ENCODE measurements at regions not wholly inside any gene's neighbourhood (a gene's known extent, or its start where the extent isn't known, plus 50 kb on each side); places are given as distances from the start of the nearest gene placed in this dataset.

GRCh38 chr11:29025001-29025400 is 916.8 kb downstream of the METTL15 start:
- Histone ChIP-seq H3K4me3 (no peak overlapping the region), H3K36me3 (no peaks in the 10 kb centered on the region), H3K4me1 (no peaks in the 10 kb centered on the region), H3K9me3 (peaks cover 0 to 29% (median 5%) of the 10 kb centered on the region in 11 donors), H3K27me3 (no peaks in the 10 kb centered on the region), H3K27ac (no peak overlapping the region)
- 63 to 70% methylated on average over 3 of the region's 3 CpGs for WGBS, 2 donors
- TF ChIP-seq CTCF (IDR thresholded peaks at IDR 0.05): no peak
- ATAC-seq: no peak
- DNase-seq: no peak
- intact Hi-C loops (cut with DNase I): no loop called here

DNA sequence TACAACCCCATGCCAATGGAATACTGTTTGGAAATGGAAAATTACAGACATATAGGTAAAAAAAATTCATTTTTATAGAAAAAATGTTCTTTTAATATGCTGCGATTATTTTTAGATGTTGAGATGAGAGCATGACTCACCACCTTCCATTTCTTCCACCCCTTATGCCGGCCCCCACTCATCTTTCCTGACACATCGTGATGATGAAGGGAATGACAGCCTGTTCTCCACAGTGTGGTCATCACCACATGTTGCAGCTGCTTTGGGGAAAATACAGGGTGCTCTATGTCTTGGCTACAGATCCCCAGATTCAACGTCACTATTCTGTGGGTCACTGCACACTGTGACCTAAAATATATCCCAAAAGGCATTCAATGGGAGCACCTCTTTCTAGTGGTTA is 916.2 kb downstream of the METTL15 start:
- DNase-seq (no peak), ATAC-seq (no peak)
- no peaks in the 10 kb centered on the region for H3K36me3 ChIP-seq
- 68% methylated on average over 4 of the region's 4 CpGs for WGBS, 2 donors
- intact Hi-C loops (cut with DNase I): no loop called here
- TF ChIP-seq CTCF (IDR thresholded peaks at IDR 0.05): no peak
- H3K4me1 ChIP-seq: no peaks in the 10 kb centered on the region
- H3K4me3 ChIP-seq: no peak overlapping the region
- peaks cover 0 to 23% (median 4%) of the 10 kb centered on the region in 11 donors for H3K9me3 ChIP-seq
- H3K27ac ChIP-seq: no peak overlapping the region
- no peaks in the 10 kb centered on the region for H3K27me3 ChIP-seq

DNA sequence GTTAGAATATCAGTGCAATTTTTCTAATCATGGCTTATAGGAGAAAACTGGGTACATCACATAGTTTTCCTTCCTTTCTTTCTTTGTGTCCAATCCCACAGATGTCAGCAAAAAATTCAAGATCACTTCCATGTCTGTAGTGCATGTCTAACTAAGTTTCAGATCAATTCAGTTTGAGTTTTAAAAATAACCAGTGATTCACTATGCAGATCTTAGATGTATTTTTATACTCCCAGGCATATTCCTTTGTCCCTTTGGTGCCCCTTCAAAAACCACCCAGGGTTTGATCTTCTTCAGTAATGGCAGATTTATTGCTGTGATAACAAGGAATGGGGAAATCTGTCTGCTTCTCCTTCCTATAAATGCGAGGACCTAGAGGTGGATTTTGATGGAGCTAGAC is 915.6 kb downstream of the METTL15 start:
- intact Hi-C loops (cut with DNase I): no loop called here
- 80 to 89% methylated on average over 1 of the region's 1 CpG for WGBS, 2 donors
- H3K4me3 ChIP-seq: no peak overlapping the region
- no peaks in the 10 kb centered on the region for H3K27me3 ChIP-seq
- DNase-seq (no peak), ATAC-seq (no peak)
- no peak overlapping the region for H3K27ac ChIP-seq
- peaks cover 0 to 16% (median 4%) of the 10 kb centered on the region in 11 donors for H3K9me3 ChIP-seq
- no peaks in the 10 kb centered on the region for H3K36me3 ChIP-seq
- H3K4me1 ChIP-seq: no peaks in the 10 kb centered on the region
- no peak for TF ChIP-seq CTCF (IDR thresholded peaks at IDR 0.05)

DNA sequence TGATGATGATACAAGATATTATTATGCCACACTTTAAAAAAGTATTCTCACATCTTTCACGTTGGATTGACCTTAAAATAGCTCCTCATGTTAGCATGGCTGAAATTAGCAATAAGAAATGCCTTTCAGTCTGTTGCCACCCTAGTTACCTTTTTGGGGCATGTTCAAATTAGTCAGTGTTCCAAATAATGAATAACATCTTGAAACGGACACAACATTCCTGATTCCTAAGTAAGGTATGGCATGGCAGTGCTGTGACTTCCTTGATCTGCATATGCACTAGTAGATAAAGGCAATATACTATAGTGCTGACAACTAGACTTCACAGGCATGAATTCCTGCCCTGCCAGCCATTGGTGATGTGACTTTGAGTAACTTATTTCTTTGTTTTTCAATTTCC is 914.5 kb downstream of the METTL15 start:
- no peak for TF ChIP-seq CTCF (IDR thresholded peaks at IDR 0.05)
- Histone ChIP-seq H3K27me3 (no peaks in the 10 kb centered on the region), H3K4me3 (no peak overlapping the region), H3K4me1 (no peaks in the 10 kb centered on the region), H3K27ac (no peak overlapping the region), H3K36me3 (no peaks in the 10 kb centered on the region), H3K9me3 (peaks cover 0 to 5% (median 0%) of the 10 kb centered on the region in 11 donors)
- intact Hi-C loops (cut with DNase I): no loop called here
- DNase-seq (no peak), ATAC-seq (no peak)
- WGBS, 2 donors: 21 to 27% methylated on average over 2 of the region's 2 CpGs
